ENCODE measurements at regions not wholly inside any gene's neighbourhood (a gene's known extent, or its start where the extent isn't known, plus 50 kb on each side); places are given as distances from the start of the nearest gene placed in this dataset.

GRCh38 chr12:88882662-88883061, 302.4 kb upstream of the KITLG start:
- TF ChIP-seq CTCF (IDR thresholded peaks at IDR 0.05): no peak

- TF ChIP-seq CTCF (IDR thresholded peaks at IDR 0.05): no peak
These were observed 299.8 kb upstream of the KITLG start for GRCh38 chr12:88880051-88880450.

- no peak for TF ChIP-seq CTCF (IDR thresholded peaks at IDR 0.05)
These were observed 298.0 kb upstream of the KITLG start for GRCh38 chr12:88878295-88878694.

- no peak for TF ChIP-seq CTCF (IDR thresholded peaks at IDR 0.05)
These were observed 296.6 kb upstream of the KITLG start for GRCh38 chr12:88876857-88877256.

- TF ChIP-seq CTCF (IDR thresholded peaks at IDR 0.05): no peak
These were observed 289.9 kb upstream of the KITLG start for GRCh38 chr12:88870000-88870737.

- no peak for TF ChIP-seq CTCF (IDR thresholded peaks at IDR 0.05)
These were observed 287.8 kb upstream of the KITLG start for GRCh38 chr12:88868050-88868449.

GRCh38 chr12:88867510-88867909, 287.2 kb upstream of the KITLG start:
- TF ChIP-seq CTCF (IDR thresholded peaks at IDR 0.05): no peak

- no peak for TF ChIP-seq CTCF (IDR thresholded peaks at IDR 0.05)
These were observed 286.6 kb upstream of the KITLG start for GRCh38 chr12:88866881-88867280.
